B cell (primary cell): ENCODE measurements at regions not wholly inside any gene's neighbourhood (a gene's known extent, or its start where the extent isn't known, plus 50 kb on each side); places are given as distances from the start of the nearest gene placed in this dataset.

Source experiments
- EZH2 ChIP-seq: IDR thresholded peaks from 2 replicates; pipeline ENCODE4 v1.6.1; 2012; ENCODE audit warnings: borderline replicate concordance, low read depth, mild to moderate bottlenecking, moderate library complexity, low read length; ENCODE audit not compliant: insufficient read depth, poor library complexity, severe bottlenecking
- TF ChIP-seq, protein P1 (sequence below): fragments of 200-600 bp; IDR thresholded peaks from one replicate; pipeline ENCODE4 v1.8.0; 2022; ENCODE audit warnings: antibody characterized with exemption, mild to moderate bottlenecking

DNA sequence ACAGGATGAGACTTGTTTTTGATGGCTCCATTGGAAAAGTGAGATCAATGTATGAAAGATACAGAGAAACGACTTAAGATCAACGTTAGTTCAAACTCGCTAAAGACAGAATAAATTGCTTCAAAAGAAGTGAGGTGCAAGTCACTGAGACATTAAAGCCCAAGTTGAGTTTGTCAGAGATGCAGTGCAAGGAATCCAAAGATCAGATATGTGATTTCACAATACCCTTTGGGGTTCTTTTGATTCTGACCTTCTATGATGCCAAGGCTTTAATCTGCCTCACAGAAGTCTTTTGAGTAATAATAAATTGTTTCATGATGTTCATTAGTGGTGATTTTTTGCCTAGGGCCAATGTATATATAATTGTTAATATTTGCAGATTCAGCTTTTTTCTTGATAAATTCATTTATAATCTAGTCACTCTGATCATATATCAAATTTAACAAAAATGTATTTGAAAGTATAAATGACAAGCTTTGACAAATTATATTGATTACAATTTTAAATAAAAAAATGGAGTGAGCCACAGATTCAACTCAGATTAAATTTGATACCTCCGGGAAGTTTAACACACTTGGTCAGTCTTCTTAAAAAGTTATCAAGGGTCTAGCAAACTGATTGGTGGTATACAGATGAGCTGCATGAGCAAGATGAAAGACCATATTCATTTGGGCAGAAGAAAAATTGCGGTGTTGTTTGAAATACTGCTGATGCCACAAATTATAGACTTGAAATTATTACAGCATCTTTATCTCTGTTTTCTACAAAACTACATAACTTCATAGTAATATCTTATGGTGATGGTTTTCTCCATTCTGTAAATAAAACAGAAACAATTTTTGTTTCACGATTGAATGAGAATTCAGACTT lies 144.8 kb upstream of the FAR2 start:
- TF ChIP-seq, protein P1, sequence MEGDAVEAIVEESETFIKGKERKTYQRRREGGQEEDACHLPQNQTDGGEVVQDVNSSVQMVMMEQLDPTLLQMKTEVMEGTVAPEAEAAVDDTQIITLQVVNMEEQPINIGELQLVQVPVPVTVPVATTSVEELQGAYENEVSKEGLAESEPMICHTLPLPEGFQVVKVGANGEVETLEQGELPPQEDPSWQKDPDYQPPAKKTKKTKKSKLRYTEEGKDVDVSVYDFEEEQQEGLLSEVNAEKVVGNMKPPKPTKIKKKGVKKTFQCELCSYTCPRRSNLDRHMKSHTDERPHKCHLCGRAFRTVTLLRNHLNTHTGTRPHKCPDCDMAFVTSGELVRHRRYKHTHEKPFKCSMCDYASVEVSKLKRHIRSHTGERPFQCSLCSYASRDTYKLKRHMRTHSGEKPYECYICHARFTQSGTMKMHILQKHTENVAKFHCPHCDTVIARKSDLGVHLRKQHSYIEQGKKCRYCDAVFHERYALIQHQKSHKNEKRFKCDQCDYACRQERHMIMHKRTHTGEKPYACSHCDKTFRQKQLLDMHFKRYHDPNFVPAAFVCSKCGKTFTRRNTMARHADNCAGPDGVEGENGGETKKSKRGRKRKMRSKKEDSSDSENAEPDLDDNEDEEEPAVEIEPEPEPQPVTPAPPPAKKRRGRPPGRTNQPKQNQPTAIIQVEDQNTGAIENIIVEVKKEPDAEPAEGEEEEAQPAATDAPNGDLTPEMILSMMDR: no peak
- TF ChIP-seq EZH2: no peak
